GM12892 (cell line): ENCODE measurements at regions not wholly inside any gene's neighbourhood (a gene's known extent, or its start where the extent isn't known, plus 50 kb on each side); places are given as distances from the start of the nearest gene placed in this dataset.
"Not testable (repeated sequence)": the region's sequence is repeated elsewhere in the genome, so short reads cannot be mapped to it uniquely, and the experiment has no call there.

Source experiments
- DNase-seq: peaks from one replicate; pipeline ENCODE4 v3.0.0; 2011; ENCODE audit not compliant: insufficient read length
- FAIRE-seq: peaks from 2 replicates; lab custom pipeline; 2011; peaks lifted over from hg19 to GRCh38; lab: Jason Lieb, UNC
- POLR2A ChIP-seq: IDR thresholded peaks from 2 replicates; pipeline ENCODE4 v1.6.1; 2011; ENCODE audit warnings: low read depth, low read length, control low read depth
- POLR2AphosphoS5 ChIP-seq: IDR thresholded peaks from 2 replicates; pipeline ENCODE4 v1.6.1; 2011; ENCODE audit warnings: low read depth, low read length, control low read depth
- TAF1 ChIP-seq: IDR thresholded peaks from 2 replicates; pipeline ENCODE4 v1.6.1; 2011; ENCODE audit warnings: low read depth, mild to moderate bottlenecking, control low read depth, low read length, borderline replicate concordance

GRCh38 chr21:27887808-27888455 is 921.0 kb upstream of the ADAMTS5 start:
- not testable (repeated sequence) for DNase-seq, FAIRE-seq

- TF ChIP-seq POLR2AphosphoS5 (no peak), TAF1 (no peak), POLR2A (no peak)
- FAIRE-seq (no peak), DNase-seq (no peak)
These were observed 918.4 kb upstream of the ADAMTS5 start for GRCh38 chr21:27885296-27885711.

- FAIRE-seq, DNase-seq: not testable (repeated sequence)
These were observed 914.4 kb upstream of the ADAMTS5 start for GRCh38 chr21:27881331-27881730.

DNA sequence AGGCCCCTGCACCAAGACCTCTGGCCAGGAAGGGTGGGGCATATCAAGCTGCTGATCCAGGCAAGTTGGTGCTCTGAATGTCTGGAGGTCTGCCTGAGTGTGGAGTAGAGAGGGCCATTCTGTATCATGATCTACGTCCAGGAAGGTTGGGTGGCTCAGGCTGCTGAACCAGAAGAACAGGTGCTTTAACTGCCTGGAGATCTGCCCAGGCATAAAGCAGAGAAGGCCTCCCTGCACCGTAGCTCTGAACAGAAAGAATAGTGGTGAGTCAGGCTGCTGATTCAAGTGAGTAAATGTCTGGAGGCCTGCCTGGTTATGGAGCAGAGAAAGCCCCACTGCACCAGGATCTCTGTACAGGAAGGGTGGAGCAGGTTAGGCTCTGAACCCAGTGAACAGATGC is 905.5 kb upstream of the ADAMTS5 start:
- not testable (repeated sequence) for FAIRE-seq, DNase-seq

- not testable (repeated sequence) for DNase-seq, FAIRE-seq
These were observed 903.9 kb upstream of the ADAMTS5 start for GRCh38 chr21:27870755-27871154.

DNA sequence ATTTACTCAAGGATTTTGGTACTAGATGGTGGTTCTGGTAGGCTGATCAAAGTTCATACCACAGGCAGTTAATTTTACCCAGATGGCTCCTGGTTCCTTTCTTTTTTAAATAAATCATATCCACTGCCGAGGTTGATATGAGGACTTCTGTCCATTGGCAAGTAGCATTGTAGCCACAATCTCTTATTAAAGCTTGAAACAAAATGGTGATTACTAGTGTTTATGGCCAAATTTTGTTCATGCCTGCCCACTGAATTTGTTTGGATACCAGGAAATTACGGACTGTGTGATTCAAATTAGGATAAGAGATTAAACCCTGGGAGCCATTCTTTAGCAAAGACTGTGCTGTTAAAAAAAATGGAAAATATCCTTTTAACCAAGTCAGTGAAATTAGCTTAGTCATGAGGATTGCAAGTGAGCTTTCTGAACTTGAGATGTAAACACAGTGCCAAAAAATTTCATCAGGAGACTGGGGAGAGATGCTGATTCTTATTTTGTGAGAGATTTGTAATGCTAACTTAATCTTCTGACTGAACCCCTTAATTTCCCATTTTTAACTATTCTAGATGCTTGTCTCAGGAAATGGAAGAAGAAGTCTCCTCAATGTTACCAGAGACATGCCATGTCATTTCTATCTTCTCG is 893.5 kb upstream of the ADAMTS5 start:
- FAIRE-seq, DNase-seq: not testable (repeated sequence)

DNA sequence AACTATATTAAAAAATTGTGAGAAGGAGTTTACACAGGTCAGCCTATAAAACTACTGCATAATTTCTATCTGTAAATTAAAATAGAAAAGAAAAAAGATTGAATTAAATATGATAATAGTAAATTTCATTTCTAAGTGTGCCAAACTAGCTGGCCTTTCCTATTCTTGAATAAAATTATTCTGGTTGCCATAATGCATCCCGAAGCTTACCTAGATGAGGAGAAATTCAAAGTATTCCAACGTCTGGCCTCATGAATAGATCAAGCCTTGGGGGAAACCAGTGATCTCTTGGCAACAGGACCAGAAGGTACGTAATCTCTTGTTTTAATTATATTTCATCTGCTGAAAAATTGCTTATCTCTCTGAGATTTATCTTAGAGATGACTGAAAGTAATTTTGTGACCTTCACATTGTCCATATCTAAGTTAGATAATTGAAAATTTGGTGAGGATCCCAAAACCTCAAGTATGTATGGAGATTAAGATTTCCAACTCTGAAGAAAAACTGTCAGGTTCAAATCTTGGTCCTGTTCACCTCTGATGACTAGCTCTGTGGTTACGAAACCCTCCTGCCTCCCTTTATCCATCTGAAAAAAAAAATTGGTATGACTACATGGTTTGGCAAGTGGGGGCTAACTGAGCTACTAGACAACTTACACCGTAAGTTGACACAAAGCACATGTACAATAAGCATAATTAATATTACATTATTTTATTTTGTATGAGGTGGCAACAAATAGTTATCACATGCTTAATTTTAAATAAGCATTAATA is 891.4 kb upstream of the ADAMTS5 start:
- DNase-seq, FAIRE-seq: not testable (repeated sequence)

DNA sequence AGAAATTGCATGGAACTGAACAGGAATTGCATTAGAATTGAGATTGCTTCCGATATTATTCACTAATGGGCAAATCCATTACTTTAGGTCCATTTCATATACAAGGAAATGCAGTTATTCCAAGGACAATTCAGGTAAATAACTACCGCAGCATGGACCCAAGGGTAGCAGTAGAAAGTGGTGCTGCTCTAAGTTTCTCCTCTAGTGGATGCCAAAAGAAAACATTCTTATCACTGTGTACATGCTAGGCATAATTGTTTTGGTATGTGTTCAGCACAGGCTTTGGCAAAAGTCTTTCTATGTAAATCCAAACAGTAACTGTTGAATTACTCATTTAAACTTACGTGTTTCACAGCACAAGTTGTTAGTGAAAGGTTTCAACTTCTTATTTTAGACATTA is 890.1 kb upstream of the ADAMTS5 start:
- DNase-seq, FAIRE-seq: not testable (repeated sequence)

- DNase-seq (no peak), FAIRE-seq (no peak)
- TF ChIP-seq POLR2A (no peak), TAF1 (no peak), POLR2AphosphoS5 (no peak)
These were observed 874.3 kb upstream of the ADAMTS5 start for GRCh38 chr21:27841084-27841672.

- no peak for TF ChIP-seq TAF1
- TF ChIP-seq POLR2AphosphoS5, result no peak
- no peak for TF ChIP-seq POLR2A
- FAIRE-seq, result no peak
- DNase-seq, result no peak
These were observed 873.4 kb upstream of the ADAMTS5 start for GRCh38 chr21:27840262-27840661.

DNA sequence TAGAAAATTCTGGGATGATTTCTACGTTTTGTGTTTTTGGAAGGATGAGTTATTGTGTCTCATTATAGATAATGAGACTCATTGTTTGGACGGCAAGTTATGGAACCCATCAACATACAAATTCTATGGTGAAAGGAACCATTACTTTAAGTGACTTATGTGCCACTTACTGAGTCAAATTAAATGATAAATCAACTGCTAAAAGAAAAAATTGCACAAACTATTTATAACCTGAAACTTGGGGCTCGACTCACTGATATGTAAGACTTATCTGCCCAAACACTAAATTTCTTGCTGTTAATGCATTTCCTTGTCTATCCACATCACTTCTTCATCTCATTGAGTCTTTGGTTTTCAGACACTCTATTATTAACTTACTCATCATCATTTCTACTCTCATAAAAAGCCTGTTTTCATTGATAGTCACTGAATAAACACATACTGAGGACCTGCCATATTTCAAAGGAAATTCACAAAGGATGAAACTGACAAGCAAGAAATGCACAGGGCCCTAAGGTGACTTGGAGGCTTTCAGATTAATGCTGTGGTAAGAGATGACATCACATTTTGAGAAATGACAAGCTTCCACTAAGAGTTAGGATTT is 872.7 kb upstream of the ADAMTS5 start:
- TF ChIP-seq TAF1, result no peak
- no peak for TF ChIP-seq POLR2A
- TF ChIP-seq POLR2AphosphoS5, result no peak
- DNase-seq, result no peak
- no peak for FAIRE-seq

- TF ChIP-seq POLR2A (no peak), POLR2AphosphoS5 (no peak), TAF1 (no peak)
- FAIRE-seq, result no peak
- no peak for DNase-seq
These were observed 871.7 kb upstream of the ADAMTS5 start for GRCh38 chr21:27838573-27838972.

DNA sequence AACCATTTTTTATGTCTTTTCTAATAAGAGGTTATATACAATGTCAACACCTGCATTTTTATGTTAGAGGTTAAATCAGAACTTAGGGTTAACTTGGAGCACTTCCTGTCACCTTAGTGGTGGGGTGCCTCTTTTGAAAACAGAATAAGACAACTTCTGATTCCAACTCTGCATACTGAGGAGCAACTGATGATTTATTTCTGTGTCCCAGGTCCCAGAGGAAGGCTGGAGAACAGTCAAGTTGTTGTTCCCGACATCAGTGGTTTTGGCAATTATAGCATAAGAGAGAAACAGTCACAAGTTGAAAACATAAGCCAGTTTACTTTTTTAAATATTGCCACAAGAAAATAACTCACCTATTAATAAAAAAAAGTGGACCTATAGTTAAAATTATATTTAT is 871.0 kb upstream of the ADAMTS5 start:
- DNase-seq, result no peak
- no peak for FAIRE-seq
- TF ChIP-seq TAF1 (no peak), POLR2AphosphoS5 (no peak), POLR2A (no peak)
